ENCODE measurements at regions not wholly inside any gene's neighbourhood (a gene's known extent, or its start where the extent isn't known, plus 50 kb on each side); places are given as distances from the start of the nearest gene placed in this dataset. TPM values are rescaled to one million over a fixed set of nuclear protein-coding genes. Genes with fewer than 3 reads are reported as not detected.

MicroRNAs encoded in the stretch of these regions (microRNA counts, 767-probe panel; counts per million panel counts)
- not detected for microRNA hsa-miR-920

Small RNA genes in the stretch of these regions (microRNA-seq; reads per million reads assigned to microRNA genes)
- not detected for gene MIR920

Small RNA genes in the stretch of these regions (small RNA-seq; reads per million reads assigned to genes)
- gene MIR920 (not detected), gene RN7SL38P (2.7 reads per million, percentile 90 among the genes with 10 or more reads in this experiment)
